Kidney (tissue), 13 donors: ENCODE measurements at regions not wholly inside any gene's neighbourhood (a gene's known extent, or its start where the extent isn't known, plus 50 kb on each side); places are given as distances from the start of the nearest gene placed in this dataset.

Source experiments
- DNase-seq, 5 donors: peaks; one replicate each; pipeline ENCODE4 v3.0.0-alpha.2; 2013 to 2020
- FAIRE-seq: peaks from 2 replicates; lab custom pipeline; 2012; peaks lifted over from hg19 to GRCh38; lab: Jason Lieb, UNC
- H3K27ac ChIP-seq, 2 donors: one replicate each; pipeline ENCODE4 v1.7.0; 2013; ENCODE audit warnings: low read depth in 2 of 2, low read length in 2 of 2, inconsistent platforms in 1 of 2
- H3K27me3 ChIP-seq: one replicate; pipeline ENCODE4 v1.7.1; 2013; ENCODE audit warnings: low read length, inconsistent platforms; ENCODE audit not compliant: control insufficient read depth, insufficient read depth
- H3K36me3 ChIP-seq, 3 donors: one replicate each; pipeline versions ENCODE4 v1.7.0 to v1.7.1; 2013; ENCODE audit warnings: low read length in 3 of 3, control low read depth in 1 of 3, inconsistent platforms in 1 of 3; ENCODE audit not compliant: insufficient read depth in 3 of 3, control insufficient read depth in 2 of 3
- H3K4me1 ChIP-seq, 3 donors: one replicate each; pipeline versions ENCODE4 v1.7.0 to v1.7.1; 2013; ENCODE audit warnings: low read length in 3 of 3, inconsistent platforms in 1 of 3, low read depth in 1 of 3; ENCODE audit not compliant: control insufficient read depth in 2 of 3, insufficient read depth in 2 of 3
- H3K4me3 ChIP-seq, 3 donors: one replicate each; pipeline versions ENCODE4 v1.7.0 to v1.8.1; 2013; ENCODE audit warnings: low read length in 3 of 3, control low read depth in 1 of 3, inconsistent platforms in 1 of 3
- H3K9ac ChIP-seq, 3 donors: one replicate each; pipeline versions ENCODE4 v1.7.0 to v1.7.1; 2013; ENCODE audit warnings: low read length in 3 of 3, control low read depth in 1 of 3, inconsistent platforms in 1 of 3
- H3K9me3 ChIP-seq, 3 donors: one replicate each; pipeline versions ENCODE4 v1.7.0 to v1.7.1; 2013; ENCODE audit warnings: low read length in 3 of 3, control low read depth in 1 of 3, inconsistent platforms in 1 of 3; ENCODE audit not compliant: control insufficient read depth in 2 of 3, insufficient read depth in 1 of 3
- intact Hi-C: fragments of 100-400 bp; cut with DNase I; formaldehyde crosslinking; loops from one replicate; pipeline ENCODE4 v1.11.1; 2022
- TF ChIP-seq, protein P1 (sequence below): IDR thresholded peaks from 3 replicates; pipeline ENCODE4 v1.5.1; 2012; ENCODE audit warnings: mild to moderate bottlenecking, moderate library complexity, borderline replicate concordance; ENCODE audit not compliant: insufficient read depth; ENCODE audit errors: extremely low read depth
- donor health status: control.
- donor health status: control.
- donor health status: control.
- donor health status: control.
- donor health status: control.
- donor health status: DM: yes; HTN: yes; CAD: no.
- donor health status: Normal renal cell carcinoma (clear cell type).

DNA sequence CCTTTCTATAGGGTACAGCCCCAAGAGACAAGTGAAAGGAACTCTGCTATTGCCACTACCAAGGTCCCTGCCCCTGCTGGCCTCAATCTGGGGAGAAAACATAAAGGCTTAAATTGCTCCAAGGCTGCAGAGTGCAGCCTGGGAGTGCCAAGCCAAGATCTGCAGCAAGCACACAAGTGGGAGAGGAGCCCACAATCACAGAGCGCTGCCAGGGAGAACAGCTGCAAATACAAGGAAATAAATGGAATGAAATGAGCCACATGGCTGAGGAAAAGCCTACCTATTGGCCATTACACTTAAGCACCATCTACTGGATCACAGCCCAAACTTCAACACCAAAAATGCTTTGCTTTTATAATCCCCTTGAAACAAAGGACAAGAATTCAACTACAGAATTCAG is 582.4 kb downstream of the FAM133A start:
- H3K9me3 ChIP-seq, result no peaks in the 10 kb centered on the region
- TF ChIP-seq, protein P1, sequence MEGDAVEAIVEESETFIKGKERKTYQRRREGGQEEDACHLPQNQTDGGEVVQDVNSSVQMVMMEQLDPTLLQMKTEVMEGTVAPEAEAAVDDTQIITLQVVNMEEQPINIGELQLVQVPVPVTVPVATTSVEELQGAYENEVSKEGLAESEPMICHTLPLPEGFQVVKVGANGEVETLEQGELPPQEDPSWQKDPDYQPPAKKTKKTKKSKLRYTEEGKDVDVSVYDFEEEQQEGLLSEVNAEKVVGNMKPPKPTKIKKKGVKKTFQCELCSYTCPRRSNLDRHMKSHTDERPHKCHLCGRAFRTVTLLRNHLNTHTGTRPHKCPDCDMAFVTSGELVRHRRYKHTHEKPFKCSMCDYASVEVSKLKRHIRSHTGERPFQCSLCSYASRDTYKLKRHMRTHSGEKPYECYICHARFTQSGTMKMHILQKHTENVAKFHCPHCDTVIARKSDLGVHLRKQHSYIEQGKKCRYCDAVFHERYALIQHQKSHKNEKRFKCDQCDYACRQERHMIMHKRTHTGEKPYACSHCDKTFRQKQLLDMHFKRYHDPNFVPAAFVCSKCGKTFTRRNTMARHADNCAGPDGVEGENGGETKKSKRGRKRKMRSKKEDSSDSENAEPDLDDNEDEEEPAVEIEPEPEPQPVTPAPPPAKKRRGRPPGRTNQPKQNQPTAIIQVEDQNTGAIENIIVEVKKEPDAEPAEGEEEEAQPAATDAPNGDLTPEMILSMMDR, result no peak
- no peak overlapping the region for H3K27ac ChIP-seq
- H3K4me1 ChIP-seq, result no peaks in the 10 kb centered on the region
- DNase-seq (no peak), FAIRE-seq (no peak)
- intact Hi-C loops, result no loop called here
- H3K36me3 ChIP-seq, result no peaks in the 10 kb centered on the region
- no peak overlapping the region for H3K4me3 ChIP-seq
- no peak overlapping the region for H3K9ac ChIP-seq
- H3K27me3 ChIP-seq, result no peaks in the 10 kb centered on the region

DNA sequence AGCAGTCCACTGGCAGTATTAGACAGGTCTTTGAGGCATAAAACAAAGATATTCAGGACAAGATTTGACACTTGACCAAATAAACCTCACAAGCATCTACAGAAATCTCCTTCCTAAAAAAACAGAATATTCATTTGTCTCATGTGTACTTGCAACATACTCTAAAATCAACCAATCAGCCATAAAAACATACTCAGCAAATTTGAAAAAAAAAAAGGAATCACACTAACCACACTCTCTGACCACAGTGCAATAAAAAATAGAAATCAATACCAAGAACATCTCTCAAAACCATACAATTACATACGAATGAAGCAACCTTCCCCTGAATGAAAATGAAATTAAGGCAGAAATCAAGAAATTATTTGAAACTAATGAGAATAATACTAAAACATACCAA is 591.3 kb downstream of the FAM133A start:
- H3K4me3 ChIP-seq, result no peak overlapping the region
- H3K27ac ChIP-seq, result no peak overlapping the region
- H3K9ac ChIP-seq, result no peak overlapping the region
- TF ChIP-seq, protein P1, result no peak
- H3K36me3 ChIP-seq, result no peaks in the 10 kb centered on the region
- FAIRE-seq, result no peak
- no peaks in the 10 kb centered on the region for H3K4me1 ChIP-seq
- H3K27me3 ChIP-seq, result no peaks in the 10 kb centered on the region
- intact Hi-C loops, result no loop called here
- no peaks in the 10 kb centered on the region for H3K9me3 ChIP-seq
- no peak for DNase-seq

DNA sequence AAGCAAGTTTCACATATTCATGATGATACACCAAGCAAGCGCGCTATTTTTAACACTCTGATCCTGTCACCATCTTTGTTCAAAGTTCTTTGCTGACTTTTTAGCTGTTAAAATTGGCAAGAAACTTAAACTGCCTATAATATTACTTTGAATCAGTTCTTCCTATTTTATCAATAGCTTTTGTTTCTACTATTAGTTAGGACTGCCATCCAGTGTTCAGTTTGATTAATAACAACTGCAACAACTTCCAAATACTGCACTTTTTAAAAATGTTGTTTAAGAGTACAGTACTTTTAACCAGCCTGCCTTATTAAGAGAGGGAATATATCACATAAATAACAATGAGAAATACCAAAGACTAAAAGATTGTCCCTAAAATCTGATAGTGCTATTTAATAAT is 614.3 kb downstream of the FAM133A start:
- Histone ChIP-seq H3K9me3 (no peaks in the 10 kb centered on the region), H3K4me3 (no peak overlapping the region), H3K36me3 (no peaks in the 10 kb centered on the region), H3K27me3 (no peaks in the 10 kb centered on the region), H3K9ac (no peak overlapping the region), H3K27ac (no peak overlapping the region), H3K4me1 (no peaks in the 10 kb centered on the region)
- DNase-seq, result no peak
- FAIRE-seq, result no peak
- intact Hi-C loops, result no loop called here
- TF ChIP-seq, protein P1, result no peak

DNA sequence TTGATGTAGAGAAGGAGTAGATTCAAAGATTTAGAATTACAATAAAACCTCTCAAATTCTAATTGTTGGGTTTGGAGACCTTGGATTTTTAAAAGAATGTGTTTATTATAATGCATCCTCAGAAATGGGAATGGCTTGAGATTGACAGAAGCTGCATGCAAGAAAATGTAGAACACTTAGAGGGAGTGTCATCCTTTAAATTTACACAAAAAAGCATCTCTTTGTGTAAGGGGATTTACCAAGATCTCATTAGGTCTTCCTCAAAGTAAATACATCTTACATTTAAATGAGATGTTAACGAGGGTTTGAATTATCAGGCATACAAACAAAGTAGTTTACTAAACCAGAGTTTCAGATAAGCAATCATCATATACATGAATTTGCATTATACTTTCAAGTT is 615.0 kb downstream of the FAM133A start:
- intact Hi-C loops, result no loop called here
- Histone ChIP-seq H3K4me3 (no peak overlapping the region), H3K9ac (no peak overlapping the region), H3K4me1 (no peaks in the 10 kb centered on the region), H3K27ac (no peak overlapping the region), H3K36me3 (no peaks in the 10 kb centered on the region), H3K27me3 (no peaks in the 10 kb centered on the region), H3K9me3 (no peaks in the 10 kb centered on the region)
- DNase-seq (no peak), FAIRE-seq (no peak)
- TF ChIP-seq, protein P1, result no peak
